ENCODE measurements at regions not wholly inside any gene's neighbourhood (a gene's known extent, or its start where the extent isn't known, plus 50 kb on each side); places are given as distances from the start of the nearest gene placed in this dataset.

- no peak for DNase-seq (ENCODE audit: low spot score)
Measured at GRCh38 chr13:51019026-51019425, 92.0 kb downstream of the C13orf42 start.

GRCh38 chr13:51017516-51017915, 93.6 kb downstream of the C13orf42 start:
- DNase-seq (ENCODE audit: low spot score), result no peak
- Mint-ChIP-seq H3K36me3 (ENCODE audit: low read depth, unreplicated experiment) (no peaks in the 10 kb centered on the region), H3K27me3 (ENCODE audit: unreplicated experiment) (peaks cover 2% of the 10 kb centered on the region), H3K9me3 (ENCODE audit: unreplicated experiment) (no peaks in the 10 kb centered on the region), H3K27ac (ENCODE audit: unreplicated experiment) (no peak overlapping the region), H3K4me1 (ENCODE audit: unreplicated experiment) (no peaks in the 10 kb centered on the region), H3K4me3 (ENCODE audit: unreplicated experiment) (no peak overlapping the region)
- TF ChIP-seq, protein P1, sequence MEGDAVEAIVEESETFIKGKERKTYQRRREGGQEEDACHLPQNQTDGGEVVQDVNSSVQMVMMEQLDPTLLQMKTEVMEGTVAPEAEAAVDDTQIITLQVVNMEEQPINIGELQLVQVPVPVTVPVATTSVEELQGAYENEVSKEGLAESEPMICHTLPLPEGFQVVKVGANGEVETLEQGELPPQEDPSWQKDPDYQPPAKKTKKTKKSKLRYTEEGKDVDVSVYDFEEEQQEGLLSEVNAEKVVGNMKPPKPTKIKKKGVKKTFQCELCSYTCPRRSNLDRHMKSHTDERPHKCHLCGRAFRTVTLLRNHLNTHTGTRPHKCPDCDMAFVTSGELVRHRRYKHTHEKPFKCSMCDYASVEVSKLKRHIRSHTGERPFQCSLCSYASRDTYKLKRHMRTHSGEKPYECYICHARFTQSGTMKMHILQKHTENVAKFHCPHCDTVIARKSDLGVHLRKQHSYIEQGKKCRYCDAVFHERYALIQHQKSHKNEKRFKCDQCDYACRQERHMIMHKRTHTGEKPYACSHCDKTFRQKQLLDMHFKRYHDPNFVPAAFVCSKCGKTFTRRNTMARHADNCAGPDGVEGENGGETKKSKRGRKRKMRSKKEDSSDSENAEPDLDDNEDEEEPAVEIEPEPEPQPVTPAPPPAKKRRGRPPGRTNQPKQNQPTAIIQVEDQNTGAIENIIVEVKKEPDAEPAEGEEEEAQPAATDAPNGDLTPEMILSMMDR (IDR thresholded peaks at IDR 0.05; ENCODE audit: unreplicated experiment), result no peak

More at GRCh38 chr13:51019026-51019425, 92.0 kb downstream of the C13orf42 start:
- Mint-ChIP-seq H3K9me3 (ENCODE audit: unreplicated experiment) (no peaks in the 10 kb centered on the region), H3K36me3 (ENCODE audit: low read depth, unreplicated experiment) (no peaks in the 10 kb centered on the region), H3K4me3 (ENCODE audit: unreplicated experiment) (no peak overlapping the region), H3K27me3 (ENCODE audit: unreplicated experiment) (peaks cover 2% of the 10 kb centered on the region), H3K27ac (ENCODE audit: unreplicated experiment) (no peak overlapping the region), H3K4me1 (ENCODE audit: unreplicated experiment) (no peaks in the 10 kb centered on the region)
- TF ChIP-seq, protein P1 (IDR thresholded peaks at IDR 0.05; ENCODE audit: unreplicated experiment), result no peak

GRCh38 chr13:51015973-51016372, 95.1 kb downstream of the C13orf42 start:
- Mint-ChIP-seq H3K27me3 (ENCODE audit: unreplicated experiment) (peaks cover 2% of the 10 kb centered on the region), H3K4me1 (ENCODE audit: unreplicated experiment) (no peaks in the 10 kb centered on the region), H3K9me3 (ENCODE audit: unreplicated experiment) (no peaks in the 10 kb centered on the region), H3K27ac (ENCODE audit: unreplicated experiment) (no peak overlapping the region), H3K36me3 (ENCODE audit: low read depth, unreplicated experiment) (no peaks in the 10 kb centered on the region), H3K4me3 (ENCODE audit: unreplicated experiment) (no peak overlapping the region)
- DNase-seq (ENCODE audit: low spot score), result no peak
- TF ChIP-seq, protein P1 (IDR thresholded peaks at IDR 0.05; ENCODE audit: unreplicated experiment), result no peak

GRCh38 chr13:51009597-51009996, 100.0 kb downstream of the RNASEH2B start:
- H3K4me1 Mint-ChIP-seq (ENCODE audit: unreplicated experiment), result no peaks in the 10 kb centered on the region
- TF ChIP-seq, protein P1 (IDR thresholded peaks at IDR 0.05; ENCODE audit: unreplicated experiment), result no peak
- H3K27me3 Mint-ChIP-seq (ENCODE audit: unreplicated experiment), result peaks cover 2% of the 10 kb centered on the region
- DNase-seq (ENCODE audit: low spot score), result no peak
- H3K9me3 Mint-ChIP-seq (ENCODE audit: unreplicated experiment), result no peaks in the 10 kb centered on the region
- H3K27ac Mint-ChIP-seq (ENCODE audit: unreplicated experiment), result no peak overlapping the region
- H3K4me3 Mint-ChIP-seq (ENCODE audit: unreplicated experiment), result no peak overlapping the region
- H3K36me3 Mint-ChIP-seq (ENCODE audit: low read depth, unreplicated experiment), result no peaks in the 10 kb centered on the region

- no peak for DNase-seq (ENCODE audit: low spot score)
- TF ChIP-seq, protein P1 (IDR thresholded peaks at IDR 0.05; ENCODE audit: unreplicated experiment), result no peak
- Mint-ChIP-seq H3K4me3 (ENCODE audit: unreplicated experiment) (no peak overlapping the region), H3K4me1 (ENCODE audit: unreplicated experiment) (peaks cover 3% of the 10 kb centered on the region), H3K9me3 (ENCODE audit: unreplicated experiment) (no peaks in the 10 kb centered on the region), H3K27me3 (ENCODE audit: unreplicated experiment) (peaks cover 6% of the 10 kb centered on the region), H3K36me3 (ENCODE audit: low read depth, unreplicated experiment) (no peaks in the 10 kb centered on the region), H3K27ac (ENCODE audit: unreplicated experiment) (no peak overlapping the region)
Measured at GRCh38 chr13:51007216-51007615, 97.6 kb downstream of the RNASEH2B start.
